ENCODE measurements at regions not wholly inside any gene's neighbourhood (a gene's known extent, or its start where the extent isn't known, plus 50 kb on each side); places are given as distances from the start of the nearest gene placed in this dataset.

DNA sequence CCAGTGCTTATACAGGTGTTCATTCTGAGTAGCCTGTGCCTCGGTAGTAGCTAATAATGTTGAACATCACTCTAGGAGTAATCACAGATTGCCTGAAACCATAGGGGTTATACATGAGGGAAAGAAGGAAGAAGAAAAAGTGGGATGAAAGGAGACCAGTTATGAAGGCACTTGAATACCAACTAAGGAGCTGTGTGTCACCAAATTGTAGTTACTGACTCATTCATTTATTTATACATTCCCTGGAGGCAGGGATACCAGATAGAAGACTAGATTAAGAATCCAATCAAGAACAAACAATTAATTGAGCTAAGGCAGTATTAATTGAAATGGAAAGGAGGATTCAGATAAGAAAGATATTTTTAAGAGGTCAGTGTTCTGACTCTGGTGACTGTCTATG, 129.6 kb upstream of the PRPS1L1 start (continued):
- TF ChIP-seq, protein P1, sequence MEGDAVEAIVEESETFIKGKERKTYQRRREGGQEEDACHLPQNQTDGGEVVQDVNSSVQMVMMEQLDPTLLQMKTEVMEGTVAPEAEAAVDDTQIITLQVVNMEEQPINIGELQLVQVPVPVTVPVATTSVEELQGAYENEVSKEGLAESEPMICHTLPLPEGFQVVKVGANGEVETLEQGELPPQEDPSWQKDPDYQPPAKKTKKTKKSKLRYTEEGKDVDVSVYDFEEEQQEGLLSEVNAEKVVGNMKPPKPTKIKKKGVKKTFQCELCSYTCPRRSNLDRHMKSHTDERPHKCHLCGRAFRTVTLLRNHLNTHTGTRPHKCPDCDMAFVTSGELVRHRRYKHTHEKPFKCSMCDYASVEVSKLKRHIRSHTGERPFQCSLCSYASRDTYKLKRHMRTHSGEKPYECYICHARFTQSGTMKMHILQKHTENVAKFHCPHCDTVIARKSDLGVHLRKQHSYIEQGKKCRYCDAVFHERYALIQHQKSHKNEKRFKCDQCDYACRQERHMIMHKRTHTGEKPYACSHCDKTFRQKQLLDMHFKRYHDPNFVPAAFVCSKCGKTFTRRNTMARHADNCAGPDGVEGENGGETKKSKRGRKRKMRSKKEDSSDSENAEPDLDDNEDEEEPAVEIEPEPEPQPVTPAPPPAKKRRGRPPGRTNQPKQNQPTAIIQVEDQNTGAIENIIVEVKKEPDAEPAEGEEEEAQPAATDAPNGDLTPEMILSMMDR (conservative IDR thresholded peaks at IDR 0.05; ENCODE audit: low read depth in 2 of 2): no peak
- TF ChIP-seq EZH2 (IDR thresholded peaks at IDR 0.05; ENCODE audit: low read depth, unreplicated experiment) (no peak), NANOG (IDR thresholded peaks at IDR 0.05; ENCODE audit: borderline replicate concordance) (no peak), ZNF114 (CRISPR knock-in tag; IDR thresholded peaks at IDR 0.05) (no peak)

DNA sequence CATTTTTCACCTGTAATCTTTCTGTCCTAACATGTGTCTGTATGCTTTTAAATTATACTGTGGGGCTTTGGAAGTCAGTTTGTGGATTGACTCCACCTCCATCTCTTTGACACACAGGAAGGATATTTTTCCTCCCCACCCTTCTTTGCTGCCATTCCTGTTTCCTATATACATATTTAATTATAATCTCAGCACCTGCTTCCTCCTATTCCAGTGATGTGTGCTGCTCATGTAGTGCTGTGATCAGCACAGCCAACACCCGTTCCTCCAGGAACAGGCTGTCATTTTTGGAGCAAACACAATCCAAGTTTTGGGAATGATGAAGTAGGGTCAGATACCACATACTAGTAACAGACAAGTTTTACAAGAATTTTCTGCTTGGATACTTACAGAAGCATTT, 135.0 kb upstream of the PRPS1L1 start:
- H3K27ac Mint-ChIP-seq: no peak overlapping the region
- H2AFZ ChIP-seq: no peak overlapping the region
- no peaks in the 10 kb centered on the region for H3K79me2 ChIP-seq (replicated peaks; ENCODE audit: insufficient read depth)
- no peak overlapping the region for H3K4me3 Mint-ChIP-seq
- H3K27ac ChIP-seq (ENCODE audit: low read depth): no peak overlapping the region
- no peaks in the 10 kb centered on the region for H3K4me1 Mint-ChIP-seq
- H3K36me3 Mint-ChIP-seq (ENCODE audit: low read depth): no peaks in the 10 kb centered on the region
- no peaks in the 10 kb centered on the region for H4K20me1 ChIP-seq (replicated peaks; ENCODE audit: insufficient read depth)
- no peaks in the 10 kb centered on the region for H3K27me3 Mint-ChIP-seq (ENCODE audit: insufficient read depth, low read depth, poor library complexity)
- H3K4me1 ChIP-seq (ENCODE audit: insufficient read depth): no peaks in the 10 kb centered on the region; the same call in 1 of the 2 replicates
- H3K9me3 Mint-ChIP-seq: no peaks in the 10 kb centered on the region
- no peak overlapping the region for H3K4me3 ChIP-seq
- H3F3A ChIP-seq (replicated peaks; ENCODE audit: low read depth): no peaks in the 10 kb centered on the region
- no peak for DNase-seq (ENCODE audit: low spot score)
- no peaks in the 10 kb centered on the region for H3K36me3 ChIP-seq (ENCODE audit: insufficient read depth)
- H3K27me3 ChIP-seq (ENCODE audit: insufficient read depth): no peaks in the 10 kb centered on the region
- TF ChIP-seq, protein P1 (conservative IDR thresholded peaks at IDR 0.05; ENCODE audit: low read depth in 2 of 2): no peak
- no peaks in the 10 kb centered on the region for H3K9me2 ChIP-seq (ENCODE audit: insufficient read depth)
- no peak for ATAC-seq
- no peak overlapping the region for H3K4me2 ChIP-seq

- Histone ChIP-seq H3K79me2 (replicated peaks; ENCODE audit: insufficient read depth) (no peaks in the 10 kb centered on the region), H3K27me3 (ENCODE audit: insufficient read depth) (no peaks in the 10 kb centered on the region), H3K4me1 (ENCODE audit: insufficient read depth) (no peaks in the 10 kb centered on the region; the same call in 1 of the 2 replicates), H2AFZ (no peak overlapping the region), H4K20me1 (replicated peaks; ENCODE audit: insufficient read depth) (no peaks in the 10 kb centered on the region), H3K4me3 (no peak overlapping the region), H3K4me2 (no peak overlapping the region), H3K27ac (ENCODE audit: low read depth) (no peak overlapping the region), H3F3A (replicated peaks; ENCODE audit: low read depth) (no peaks in the 10 kb centered on the region), H3K36me3 (ENCODE audit: insufficient read depth) (no peaks in the 10 kb centered on the region), H3K9me2 (ENCODE audit: insufficient read depth) (no peaks in the 10 kb centered on the region)
- H3K4me3 Mint-ChIP-seq: no peak overlapping the region
- ATAC-seq (no peak), DNase-seq (ENCODE audit: low spot score) (no peak)
- no peaks in the 10 kb centered on the region for H3K27me3 Mint-ChIP-seq (ENCODE audit: insufficient read depth, low read depth, poor library complexity)
- H3K27ac Mint-ChIP-seq: no peak overlapping the region
- no peaks in the 10 kb centered on the region for H3K4me1 Mint-ChIP-seq
- H3K9me3 Mint-ChIP-seq: no peaks in the 10 kb centered on the region
- no peaks in the 10 kb centered on the region for H3K36me3 Mint-ChIP-seq (ENCODE audit: low read depth)
- no peak for TF ChIP-seq ZNF114 (CRISPR knock-in tag; IDR thresholded peaks at IDR 0.05)
- TF ChIP-seq ZNF462 (CRISPR knock-in tag; IDR thresholded peaks at IDR 0.05): no peak
- no peak for TF ChIP-seq JUNB (IDR thresholded peaks at IDR 0.05; ENCODE audit: unreplicated experiment)
- TF ChIP-seq, protein P2, sequence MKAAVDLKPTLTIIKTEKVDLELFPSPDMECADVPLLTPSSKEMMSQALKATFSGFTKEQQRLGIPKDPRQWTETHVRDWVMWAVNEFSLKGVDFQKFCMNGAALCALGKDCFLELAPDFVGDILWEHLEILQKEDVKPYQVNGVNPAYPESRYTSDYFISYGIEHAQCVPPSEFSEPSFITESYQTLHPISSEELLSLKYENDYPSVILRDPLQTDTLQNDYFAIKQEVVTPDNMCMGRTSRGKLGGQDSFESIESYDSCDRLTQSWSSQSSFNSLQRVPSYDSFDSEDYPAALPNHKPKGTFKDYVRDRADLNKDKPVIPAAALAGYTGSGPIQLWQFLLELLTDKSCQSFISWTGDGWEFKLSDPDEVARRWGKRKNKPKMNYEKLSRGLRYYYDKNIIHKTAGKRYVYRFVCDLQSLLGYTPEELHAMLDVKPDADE (IDR thresholded peaks at IDR 0.05): no peak
- no peak for TF ChIP-seq NANOG (IDR thresholded peaks at IDR 0.05; ENCODE audit: borderline replicate concordance)
- TF ChIP-seq EZH2 (IDR thresholded peaks at IDR 0.05; ENCODE audit: low read depth, unreplicated experiment): no peak
- no peak for TF ChIP-seq STAT1 (IDR thresholded peaks at IDR 0.05; ENCODE audit: unreplicated experiment)
- TF ChIP-seq POLR2AphosphoS5 (IDR thresholded peaks at IDR 0.05; ENCODE audit: low read depth): no peak
Observed at GRCh38 chr7:18163091-18163490, 135.4 kb upstream of the PRPS1L1 start.

All from GM23338 (cell line).